Neural cell (in vitro differentiated cells): ENCODE measurements at regions not wholly inside any gene's neighbourhood (a gene's known extent, or its start where the extent isn't known, plus 50 kb on each side); places are given as distances from the start of the nearest gene placed in this dataset.

Experiments used
- CTCF ChIP-seq: fragments of 450-650 bp; IDR thresholded peaks from 2 replicates; pipeline ENCODE4 v1.5.1; 2014; ENCODE audit warnings: antibody characterized with exemption, mild to moderate bottlenecking, moderate library complexity; ENCODE audit not compliant: poor library complexity, severe bottlenecking
- EP300 ChIP-seq: fragments of 450-650 bp; conservative IDR thresholded peaks from 2 replicates; pipeline ENCODE4 v1.6.1; 2014; ENCODE audit warnings: antibody characterized with exemption, mild to moderate bottlenecking, moderate library complexity; ENCODE audit not compliant: poor library complexity, severe bottlenecking
- EZH2 ChIP-seq: fragments of 200-600, 300-800 bp; shearing (Covaris generic), sonication (generic); IDR thresholded peaks from 2 replicates; pipeline ENCODE4 v1.6.1; 2014; ENCODE audit warnings: antibody characterized with exemption, low read length, borderline replicate concordance, mild to moderate bottlenecking; ENCODE audit not compliant: insufficient read depth, poor library complexity, severe bottlenecking
- MXI1 ChIP-seq: fragments of 450-650 bp; conservative IDR thresholded peaks from 2 replicates; pipeline ENCODE4 v1.6.1; 2014; ENCODE audit warnings: antibody characterized with exemption, mild to moderate bottlenecking; ENCODE audit not compliant: poor library complexity, severe bottlenecking
- POLR2AphosphoS5 ChIP-seq: IDR thresholded peaks from 2 replicates; pipeline ENCODE4 v1.6.1; 2012
- SMC3 ChIP-seq: fragments of 450-650 bp; conservative IDR thresholded peaks from 2 replicates; pipeline ENCODE4 v1.6.1; 2014; ENCODE audit warnings: antibody characterized with exemption, mild to moderate bottlenecking, moderate library complexity; ENCODE audit not compliant: poor library complexity
- TAF1 ChIP-seq: IDR thresholded peaks from 2 replicates; pipeline ENCODE4 v1.6.1; 2012; ENCODE audit warnings: low read depth

- no peak for TF ChIP-seq CTCF
- TF ChIP-seq TAF1, result no peak
- no peak for TF ChIP-seq POLR2AphosphoS5
- no peak for TF ChIP-seq EP300
- no peak for TF ChIP-seq SMC3
- TF ChIP-seq EZH2, result no peak
- TF ChIP-seq MXI1, result no peak
These were observed 1752.6 kb upstream of the C9orf72 start for GRCh38 chr9:29325894-29326293.
